ENCODE measurements at regions not wholly inside any gene's neighbourhood (a gene's known extent, or its start where the extent isn't known, plus 50 kb on each side); places are given as distances from the start of the nearest gene placed in this dataset.

DNA sequence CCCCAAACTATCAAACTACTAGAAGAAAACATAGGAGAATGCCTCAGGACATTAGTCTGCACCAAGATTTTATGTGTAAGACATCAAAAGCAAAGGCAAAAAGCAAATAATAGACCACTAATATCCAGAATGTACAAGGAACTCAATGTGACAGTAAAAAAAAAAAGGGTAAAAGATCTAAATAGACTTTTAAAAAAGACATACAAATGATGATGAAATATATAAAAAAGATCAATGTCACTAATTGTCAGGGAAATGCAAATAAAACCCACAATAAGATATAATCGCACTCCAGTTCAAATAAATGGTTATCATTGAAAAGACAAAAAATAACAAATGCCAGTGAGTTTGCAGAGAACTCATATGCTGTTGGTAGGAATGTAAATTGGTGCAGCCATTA, 118.3 kb upstream of the DUSP22 start:
- no peak for TF ChIP-seq CTCF (IDR thresholded peaks at IDR 0.05)

DNA sequence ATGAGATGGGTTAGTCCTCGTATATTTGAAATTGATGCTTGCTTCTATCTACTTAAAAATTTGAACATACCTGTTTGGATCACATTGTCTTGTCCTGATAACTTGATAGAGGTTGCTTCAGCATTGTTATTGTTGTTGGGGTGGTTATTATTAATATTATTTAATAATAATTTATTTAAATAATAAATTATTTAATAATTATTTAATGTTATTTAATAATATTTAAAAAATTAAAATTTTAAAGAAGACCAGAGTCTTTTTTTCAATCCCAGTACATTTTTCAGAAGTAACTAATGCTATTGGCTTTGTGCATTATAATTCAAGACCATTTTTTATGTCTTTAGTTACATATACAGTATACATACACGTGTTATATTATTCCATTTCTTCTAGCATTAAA, 116.6 kb upstream of the DUSP22 start:
- no peak for TF ChIP-seq CTCF (IDR thresholded peaks at IDR 0.05)

GRCh38 chr6:176766-177165, 115.5 kb upstream of the DUSP22 start:
- TF ChIP-seq CTCF (IDR thresholded peaks at IDR 0.05), result no peak

GRCh38 chr6:178119-178518, 114.2 kb upstream of the DUSP22 start:
- TF ChIP-seq CTCF (IDR thresholded peaks at IDR 0.05), result no peak

- no peak for TF ChIP-seq CTCF (IDR thresholded peaks at IDR 0.05)
Observed at GRCh38 chr6:179340-179950, 112.8 kb upstream of the DUSP22 start.

GRCh38 chr6:181049-181654, 111.1 kb upstream of the DUSP22 start:
- no peak for TF ChIP-seq CTCF (IDR thresholded peaks at IDR 0.05)

- no peak for TF ChIP-seq CTCF (IDR thresholded peaks at IDR 0.05)
Observed at GRCh38 chr6:183668-184067, 108.6 kb upstream of the DUSP22 start.
